ENCODE measurements at regions not wholly inside any gene's neighbourhood (a gene's known extent, or its start where the extent isn't known, plus 50 kb on each side); places are given as distances from the start of the nearest gene placed in this dataset.
"Not testable (repeated sequence)": the region's sequence is repeated elsewhere in the genome, so short reads cannot be mapped to it uniquely, and the experiment has no call there.

DNA sequence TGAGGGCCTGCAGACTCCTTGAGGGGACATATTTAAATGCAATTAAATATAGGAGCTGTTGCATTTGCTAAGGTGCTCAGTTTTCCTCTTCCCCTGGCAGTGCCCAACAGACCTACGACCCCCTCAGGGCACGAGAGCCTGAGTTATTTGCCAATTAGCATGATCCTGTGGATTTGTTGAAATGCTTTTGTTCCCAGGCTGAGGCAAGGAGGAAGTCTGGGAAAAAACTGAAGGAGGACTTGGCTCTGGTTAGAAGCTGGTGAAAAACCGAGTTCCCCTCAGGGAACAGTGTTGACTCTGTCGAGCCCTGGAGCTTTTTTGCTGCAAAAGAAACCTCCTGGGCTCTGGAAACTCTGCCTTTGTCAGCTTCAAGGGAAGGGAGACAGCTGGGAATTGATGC lies 103.6 kb upstream of the SHB start:
- H3K27me3 ChIP-seq (ENCODE audit: control insufficient read depth, insufficient read depth, low read length), result 0 out of 2 replicates have a peak, but pooled peaks cover 1% of the 10 kb centered on the region
- no peak overlapping the region for H3K4me3 ChIP-seq (ENCODE audit: low read depth, low read length)
- peaks cover 23% of the 10 kb centered on the region for H3K9me3 ChIP-seq (ENCODE audit: control insufficient read depth, insufficient read depth, low read depth, low read length)
- H3K27ac ChIP-seq (ENCODE audit: low read depth, low read length), result no peak overlapping the region
- no peak overlapping the region for H3K9ac ChIP-seq (ENCODE audit: low read length)
- H3K4me1 ChIP-seq (ENCODE audit: control insufficient read depth, insufficient read depth, low read length), result peaks cover 16% of the 10 kb centered on the region; the same call in 1 of the 2 replicates
- H3K36me3 ChIP-seq (ENCODE audit: control insufficient read depth, insufficient read depth, low read length), result no peaks in the 10 kb centered on the region

DNA sequence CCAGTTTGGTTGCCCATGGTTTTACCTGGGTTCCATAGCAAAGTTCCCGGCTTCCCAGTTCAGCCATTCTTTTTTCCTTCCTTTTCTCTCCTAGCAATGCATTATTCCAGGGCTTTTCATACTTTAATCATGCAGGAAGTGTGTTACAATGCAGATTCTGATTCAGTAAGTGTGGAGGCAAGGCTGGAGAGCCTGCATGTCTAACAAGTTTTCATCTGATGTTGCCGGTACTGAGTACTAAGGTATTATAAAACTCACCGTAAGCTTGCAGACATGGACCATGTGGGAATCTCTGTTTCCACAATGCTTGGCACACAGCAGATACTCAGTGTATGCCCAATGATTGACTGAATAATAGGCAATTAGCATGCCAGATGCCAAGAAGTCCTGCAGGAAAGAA lies 102.9 kb upstream of the SHB start:
- Histone ChIP-seq H3K27me3 (ENCODE audit: control insufficient read depth, insufficient read depth, low read length) (0 out of 2 replicates have a peak, but pooled peaks cover 4% of the 10 kb centered on the region), H3K4me3 (ENCODE audit: low read depth, low read length) (no peak overlapping the region), H3K9me3 (ENCODE audit: control insufficient read depth, insufficient read depth, low read depth, low read length) (peaks cover 23% of the 10 kb centered on the region), H3K27ac (ENCODE audit: low read depth, low read length) (no peak overlapping the region), H3K4me1 (ENCODE audit: control insufficient read depth, insufficient read depth, low read length) (peaks cover 16% of the 10 kb centered on the region; the same call in 1 of the 2 replicates), H3K36me3 (ENCODE audit: control insufficient read depth, insufficient read depth, low read length) (no peaks in the 10 kb centered on the region), H3K9ac (ENCODE audit: low read length) (no peak overlapping the region)

DNA sequence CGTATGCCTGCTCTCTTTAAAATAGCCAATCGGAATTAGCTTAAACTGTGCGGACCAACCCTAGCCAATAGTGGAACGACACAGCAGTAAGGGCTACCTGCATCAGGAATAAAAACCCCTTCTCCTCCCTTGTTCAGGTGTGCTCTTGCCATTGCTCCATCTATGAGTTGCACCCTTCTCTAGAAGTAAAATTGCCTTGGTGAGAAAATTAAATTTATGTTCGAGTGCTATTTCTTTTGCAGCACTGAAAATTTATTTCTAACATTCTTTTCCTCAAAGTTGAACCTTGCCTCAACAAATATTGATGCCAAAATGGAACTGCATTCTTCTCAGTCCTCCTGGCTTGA lies 102.5 kb upstream of the SHB start:
- Histone ChIP-seq H3K27me3 (ENCODE audit: control insufficient read depth, insufficient read depth, low read length) (0 out of 2 replicates have a peak, but pooled peaks cover 4% of the 10 kb centered on the region), H3K27ac (ENCODE audit: low read depth, low read length) (no peak overlapping the region), H3K9ac (ENCODE audit: low read length) (no peak overlapping the region), H3K4me3 (ENCODE audit: low read depth, low read length) (no peak overlapping the region), H3K36me3 (ENCODE audit: control insufficient read depth, insufficient read depth, low read length) (no peaks in the 10 kb centered on the region), H3K4me1 (ENCODE audit: control insufficient read depth, insufficient read depth, low read length) (peaks cover 16% of the 10 kb centered on the region; the same call in 1 of the 2 replicates), H3K9me3 (ENCODE audit: control insufficient read depth, insufficient read depth, low read depth, low read length) (peaks cover 23% of the 10 kb centered on the region)

DNA sequence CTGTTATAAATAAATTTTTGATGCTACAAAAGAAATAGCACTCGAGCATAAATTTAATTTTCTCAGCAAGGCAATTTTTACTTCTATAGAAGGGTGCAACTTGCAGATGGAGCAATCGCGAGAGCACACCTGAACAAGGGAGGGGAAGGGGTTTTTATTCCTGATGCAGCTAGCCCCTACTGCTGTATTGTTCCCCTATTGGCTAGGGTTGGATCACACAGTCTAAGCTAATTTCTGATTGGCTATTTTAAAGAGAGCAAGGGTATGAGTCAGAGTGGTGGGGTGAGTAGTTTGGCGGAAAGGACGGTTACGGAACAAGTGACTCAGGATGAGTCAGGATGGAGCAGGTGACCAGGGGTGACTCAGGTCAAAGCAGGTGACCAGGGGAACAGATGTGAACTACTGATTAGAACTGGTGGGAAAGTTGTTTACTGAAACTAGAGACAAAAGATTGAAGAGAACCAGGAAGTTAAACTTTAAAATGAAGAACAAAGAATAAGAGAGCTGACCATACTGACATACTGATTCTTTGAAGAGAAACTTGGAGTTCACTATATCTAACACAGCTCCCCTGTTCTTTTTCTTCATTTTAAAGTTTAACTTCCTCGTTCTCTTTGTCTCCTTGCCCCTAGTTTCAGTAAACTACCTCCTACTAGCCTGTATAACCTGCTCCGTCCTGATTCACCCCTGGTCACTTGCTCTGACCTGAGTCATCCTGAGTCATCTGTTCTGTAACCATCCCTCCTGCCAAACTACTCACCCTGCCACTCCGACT lies 101.9 kb upstream of the SHB start:
- H3K27me3 ChIP-seq (ENCODE audit: control insufficient read depth, insufficient read depth, low read length); H3K36me3 ChIP-seq (ENCODE audit: control insufficient read depth, insufficient read depth, low read length); H3K9ac ChIP-seq (ENCODE audit: low read length); H3K4me3 ChIP-seq (ENCODE audit: low read depth, low read length); H3K27ac ChIP-seq (ENCODE audit: low read depth, low read length): not testable (repeated sequence)
- H3K9me3 ChIP-seq (ENCODE audit: control insufficient read depth, insufficient read depth, low read depth, low read length), result peaks cover 23% of the 10 kb centered on the region
- peaks cover 16% of the 10 kb centered on the region; the same call in 1 of the 2 replicates for H3K4me1 ChIP-seq (ENCODE audit: control insufficient read depth, insufficient read depth, low read length)

DNA sequence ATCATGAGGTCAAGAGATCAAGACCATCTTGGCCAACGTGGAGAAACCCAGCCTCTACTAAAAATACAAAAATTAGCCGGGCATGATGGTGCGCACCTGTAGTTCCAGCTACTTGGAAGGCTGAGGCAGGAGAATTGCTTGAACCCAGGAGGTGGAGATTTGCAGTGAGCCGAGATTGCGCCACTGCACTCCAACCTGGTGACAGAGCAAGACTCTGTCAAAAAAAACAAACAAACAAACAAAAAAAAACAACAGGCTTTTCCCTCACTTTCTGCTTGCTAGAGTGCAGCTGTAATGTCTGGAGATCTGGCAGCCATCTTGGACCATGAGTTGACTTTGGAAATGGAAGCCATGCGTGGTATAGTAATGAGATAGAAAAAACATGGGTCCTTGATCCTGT lies 101.1 kb upstream of the SHB start:
- Histone ChIP-seq H3K9me3 (ENCODE audit: control insufficient read depth, insufficient read depth, low read depth, low read length) (peaks cover 23% of the 10 kb centered on the region), H3K4me1 (ENCODE audit: control insufficient read depth, insufficient read depth, low read length) (peaks cover 16% of the 10 kb centered on the region; the same call in 1 of the 2 replicates)
- not testable (repeated sequence) for H3K27me3 ChIP-seq (ENCODE audit: control insufficient read depth, insufficient read depth, low read length); H3K4me3 ChIP-seq (ENCODE audit: low read depth, low read length); H3K27ac ChIP-seq (ENCODE audit: low read depth, low read length); H3K36me3 ChIP-seq (ENCODE audit: control insufficient read depth, insufficient read depth, low read length); H3K9ac ChIP-seq (ENCODE audit: low read length)

DNA sequence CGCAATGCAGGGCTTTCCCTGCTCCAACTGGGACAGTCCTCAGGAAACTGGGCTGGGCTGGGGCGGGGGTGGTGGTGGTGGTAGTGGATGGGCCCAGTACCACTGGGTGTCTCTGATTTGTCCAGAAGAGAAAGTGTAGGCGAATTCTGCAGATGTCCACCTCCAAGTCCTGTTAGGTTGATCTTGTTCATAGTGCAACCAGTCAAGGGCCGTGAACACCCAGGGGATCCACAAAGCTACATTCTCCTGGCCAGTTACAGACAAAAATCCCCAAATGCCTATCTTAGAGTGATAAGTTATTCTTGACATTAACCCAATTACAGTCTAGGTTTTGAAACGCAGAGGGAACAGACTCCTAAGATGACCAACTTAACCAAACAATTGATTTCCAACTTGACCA lies 97.5 kb upstream of the SHB start:
- Histone ChIP-seq H3K9me3 (ENCODE audit: control insufficient read depth, insufficient read depth, low read depth, low read length) (peaks cover 20% of the 10 kb centered on the region), H3K27me3 (ENCODE audit: control insufficient read depth, insufficient read depth, low read length) (peaks cover 14% of the 10 kb centered on the region; the same call in 1 of the 2 replicates), H3K27ac (ENCODE audit: low read depth, low read length) (no peak overlapping the region), H3K36me3 (ENCODE audit: control insufficient read depth, insufficient read depth, low read length) (no peaks in the 10 kb centered on the region), H3K9ac (ENCODE audit: low read length) (no peak overlapping the region), H3K4me1 (ENCODE audit: control insufficient read depth, insufficient read depth, low read length) (no peaks in the 10 kb centered on the region), H3K4me3 (ENCODE audit: low read depth, low read length) (no peak overlapping the region)

DNA sequence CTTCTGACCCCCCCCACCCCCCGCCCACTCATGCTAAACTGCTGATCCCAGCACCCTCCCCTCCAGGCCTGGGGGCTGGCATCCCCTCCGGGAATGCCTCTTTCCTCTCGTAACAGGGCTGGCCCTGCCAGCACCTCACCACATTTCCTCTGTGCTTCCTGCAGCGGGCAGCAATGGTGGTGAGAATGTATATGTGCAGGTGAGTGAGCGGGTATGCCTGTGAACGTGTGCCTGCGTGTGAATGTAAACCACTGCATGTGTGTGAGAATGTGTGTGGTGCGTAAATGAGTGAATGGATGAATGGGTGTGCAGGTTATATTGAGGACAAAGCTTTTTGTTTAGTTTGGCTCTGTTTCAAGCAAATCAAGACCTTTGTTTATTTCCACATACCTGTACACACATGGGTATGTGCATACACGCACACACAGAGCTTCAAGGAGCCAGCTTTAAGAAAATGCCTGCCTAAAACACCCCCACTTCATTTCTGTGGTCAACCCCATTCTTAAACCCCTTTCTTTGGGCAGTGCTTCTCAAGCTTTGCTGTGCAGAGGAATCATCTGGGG lies 95.7 kb upstream of the SHB start:
- H3K4me3 ChIP-seq (ENCODE audit: low read depth, low read length), result no peak overlapping the region
- H3K36me3 ChIP-seq (ENCODE audit: control insufficient read depth, insufficient read depth, low read length), result no peaks in the 10 kb centered on the region
- peaks cover 17% of the 10 kb centered on the region for H3K27me3 ChIP-seq (ENCODE audit: control insufficient read depth, insufficient read depth, low read length)
- peaks cover 5% of the 10 kb centered on the region; the same call in 1 of the 2 replicates for H3K9me3 ChIP-seq (ENCODE audit: control insufficient read depth, insufficient read depth, low read depth, low read length)
- H3K4me1 ChIP-seq (ENCODE audit: control insufficient read depth, insufficient read depth, low read length), result no peaks in the 10 kb centered on the region
- no peak overlapping the region for H3K27ac ChIP-seq (ENCODE audit: low read depth, low read length)
- no peak overlapping the region for H3K9ac ChIP-seq (ENCODE audit: low read length)

DNA sequence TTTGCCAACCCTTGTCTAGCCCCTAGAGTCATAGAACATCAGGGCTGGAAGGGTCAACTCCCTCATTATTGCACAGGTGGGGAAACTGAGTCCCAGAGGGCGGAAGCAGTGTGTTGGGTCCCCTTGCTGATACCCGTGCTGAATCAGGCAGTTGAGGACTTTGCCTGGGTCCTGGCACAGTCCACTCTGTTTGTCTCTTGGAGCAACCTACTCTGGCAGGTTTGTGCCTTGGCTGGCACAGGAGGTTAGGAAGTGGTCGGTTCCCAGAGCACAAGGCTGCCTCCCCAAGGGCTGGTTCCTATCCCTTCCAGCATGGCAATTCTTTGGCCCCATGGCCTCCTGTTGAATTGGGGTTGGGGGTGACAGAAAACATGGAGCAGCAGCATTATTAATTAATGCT lies 94.5 kb upstream of the SHB start:
- Histone ChIP-seq H3K27me3 (ENCODE audit: control insufficient read depth, insufficient read depth, low read length) (peaks cover 17% of the 10 kb centered on the region), H3K4me1 (ENCODE audit: control insufficient read depth, insufficient read depth, low read length) (no peaks in the 10 kb centered on the region), H3K9me3 (ENCODE audit: control insufficient read depth, insufficient read depth, low read depth, low read length) (no peaks in the 10 kb centered on the region), H3K4me3 (ENCODE audit: low read depth, low read length) (no peak overlapping the region), H3K9ac (ENCODE audit: low read length) (no peak overlapping the region), H3K27ac (ENCODE audit: low read depth, low read length) (no peak overlapping the region), H3K36me3 (ENCODE audit: control insufficient read depth, insufficient read depth, low read length) (no peaks in the 10 kb centered on the region)

DNA sequence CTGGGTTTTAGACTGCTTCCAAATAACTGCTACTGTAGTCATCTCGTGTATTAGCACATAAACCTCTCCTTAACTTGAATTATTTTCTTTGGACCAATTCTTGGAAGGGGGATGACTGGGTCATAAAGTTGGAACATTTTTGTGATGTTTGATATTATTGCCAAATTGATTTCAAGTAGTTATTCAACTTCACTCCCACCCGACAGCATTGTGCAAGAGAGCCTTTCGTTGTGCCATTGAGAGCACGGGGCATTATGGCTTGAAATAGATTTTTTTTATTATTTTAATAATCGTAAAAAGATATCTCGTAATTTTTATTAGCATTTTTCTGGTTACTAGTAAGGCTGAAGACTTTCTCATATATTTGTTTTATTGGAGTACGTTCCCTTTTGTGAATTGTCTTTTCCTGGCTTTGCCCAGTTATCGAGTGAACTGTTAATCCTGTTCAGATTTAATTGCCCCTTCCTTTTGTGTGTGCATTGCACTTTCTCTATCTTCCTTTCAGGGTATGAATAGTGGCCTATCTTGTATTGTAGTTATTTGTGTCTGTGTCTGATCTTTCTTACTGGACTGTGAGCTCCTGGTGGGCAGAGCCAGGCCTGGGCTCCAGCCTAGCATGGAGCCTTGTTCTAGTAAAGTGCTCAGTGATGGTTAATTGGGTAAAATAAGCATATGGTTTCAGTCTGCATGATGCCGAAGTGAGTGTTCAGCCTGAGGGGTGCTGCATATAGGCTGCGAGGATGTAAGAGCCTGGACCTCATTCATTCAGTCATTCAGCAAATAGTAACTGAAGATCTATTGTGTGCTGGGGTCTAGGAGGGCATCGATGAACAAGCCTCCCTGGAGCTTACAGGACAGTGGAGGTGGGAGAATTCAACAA lies 93.5 kb upstream of the SHB start:
- no peak overlapping the region for H3K4me3 ChIP-seq (ENCODE audit: low read depth, low read length)
- H3K9me3 ChIP-seq (ENCODE audit: control insufficient read depth, insufficient read depth, low read depth, low read length), result no peaks in the 10 kb centered on the region
- H3K36me3 ChIP-seq (ENCODE audit: control insufficient read depth, insufficient read depth, low read length), result no peaks in the 10 kb centered on the region
- H3K27ac ChIP-seq (ENCODE audit: low read depth, low read length), result no peak overlapping the region
- H3K27me3 ChIP-seq (ENCODE audit: control insufficient read depth, insufficient read depth, low read length), result peaks cover 17% of the 10 kb centered on the region
- no peak overlapping the region for H3K9ac ChIP-seq (ENCODE audit: low read length)
- H3K4me1 ChIP-seq (ENCODE audit: control insufficient read depth, insufficient read depth, low read length), result no peaks in the 10 kb centered on the region

DNA sequence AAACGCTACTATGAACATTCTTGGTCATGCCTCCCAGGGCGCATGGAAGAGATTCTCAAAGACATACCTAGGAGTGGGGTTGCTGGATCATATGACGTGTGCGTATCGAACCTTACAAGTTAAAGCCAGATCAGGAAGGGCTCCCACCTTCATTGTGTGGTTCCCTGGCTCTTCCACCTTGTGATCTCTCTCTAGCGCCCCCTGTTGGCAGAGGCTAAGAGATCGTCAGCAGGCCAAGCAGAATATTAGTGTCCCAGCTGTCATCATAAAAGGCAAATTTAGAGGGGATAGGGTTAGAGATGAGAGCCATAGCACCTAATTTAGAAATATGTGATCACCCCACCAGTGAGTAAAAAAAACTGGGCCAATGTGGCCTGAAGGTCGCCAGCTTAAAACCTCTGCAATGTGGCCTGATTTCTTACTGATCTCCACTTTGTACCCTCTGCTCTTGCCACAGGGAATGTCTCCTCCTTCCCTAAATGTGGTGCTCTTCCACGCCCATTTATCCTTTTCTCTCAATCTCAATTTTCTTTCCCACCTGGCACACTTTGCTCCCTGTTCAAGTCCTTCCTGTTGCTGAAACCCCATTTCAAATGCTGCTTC lies 91.7 kb upstream of the SHB start:
- Histone ChIP-seq H3K4me3 (ENCODE audit: low read depth, low read length) (no peak overlapping the region), H3K27me3 (ENCODE audit: control insufficient read depth, insufficient read depth, low read length) (peaks cover 14% of the 10 kb centered on the region), H3K4me1 (ENCODE audit: control insufficient read depth, insufficient read depth, low read length) (no peaks in the 10 kb centered on the region), H3K36me3 (ENCODE audit: control insufficient read depth, insufficient read depth, low read length) (no peaks in the 10 kb centered on the region), H3K9ac (ENCODE audit: low read length) (no peak overlapping the region), H3K27ac (ENCODE audit: low read depth, low read length) (no peak overlapping the region), H3K9me3 (ENCODE audit: control insufficient read depth, insufficient read depth, low read depth, low read length) (no peaks in the 10 kb centered on the region)

Measured in HUES6 (cell line).